NCI-H2107 (cell line): ENCODE measurements at regions not wholly inside any gene's neighbourhood (a gene's known extent, or its start where the extent isn't known, plus 50 kb on each side); places are given as distances from the start of the nearest gene placed in this dataset.
"Not testable (repeated sequence)": the region's sequence is repeated elsewhere in the genome, so short reads cannot be mapped to it uniquely, and the experiment has no call there.

Experiments used
- DNase-seq: peaks from one replicate; lab custom pipeline; 2025; lab: John Stamatoyannopoulos, UW

GRCh38 chr4:186775902-186776301, 52.2 kb upstream of the FAT1 start:
- DNase-seq: no peak

DNA sequence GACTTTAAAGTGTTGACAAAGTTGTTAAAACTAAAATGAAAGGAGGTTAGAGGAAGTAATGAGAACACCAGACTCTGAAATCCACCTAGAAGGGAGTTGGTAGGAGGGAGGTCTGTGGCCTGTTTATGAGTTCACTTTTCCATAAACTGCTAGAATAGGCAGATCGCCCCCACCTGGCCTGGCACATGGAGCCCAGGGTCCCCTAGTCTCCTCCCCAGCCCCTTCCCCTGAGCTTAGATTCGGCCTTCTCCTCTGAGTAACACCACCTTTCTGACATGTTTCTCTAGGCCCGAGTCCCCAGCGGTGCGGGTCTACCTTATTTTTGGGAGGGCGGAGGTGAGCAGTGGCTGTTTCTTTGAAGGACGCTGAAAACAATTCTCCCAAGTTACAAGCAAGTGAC, 54.5 kb upstream of the FAT1 start:
- DNase-seq: no peak

- no peak for DNase-seq
Measured at GRCh38 chr4:186780291-186781031, 56.8 kb upstream of the FAT1 start.

GRCh38 chr4:186781032-186781917, 57.6 kb upstream of the FAT1 start:
- DNase-seq: no peak

- DNase-seq: no peak
Measured at GRCh38 chr4:186782302-186782701, 58.6 kb upstream of the FAT1 start.

DNA sequence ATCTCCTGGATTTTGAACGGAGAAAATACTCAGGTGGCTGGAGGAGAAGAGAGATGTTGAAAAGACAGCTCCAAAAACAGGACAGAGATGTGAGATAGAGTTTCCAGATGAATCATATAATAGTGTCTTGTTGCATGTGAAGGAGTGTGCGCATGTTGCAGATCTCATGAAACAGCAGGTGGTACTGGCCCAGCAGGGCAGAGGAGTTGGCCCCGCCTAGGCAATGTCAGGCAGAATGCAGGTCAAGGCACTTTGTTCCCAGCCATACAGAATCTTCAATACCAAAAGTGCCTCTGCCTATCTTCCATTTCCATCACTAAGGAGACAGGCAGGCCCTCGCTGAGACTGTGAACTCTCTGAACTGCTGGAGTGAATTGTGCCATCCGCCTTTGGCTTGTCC, 63.9 kb upstream of the FAT1 start:
- DNase-seq: no peak

GRCh38 chr4:186789651-186790050, 66.0 kb upstream of the FAT1 start:
- DNase-seq: no peak

GRCh38 chr4:186790630-186791029, 67.0 kb upstream of the FAT1 start:
- DNase-seq: no peak

DNA sequence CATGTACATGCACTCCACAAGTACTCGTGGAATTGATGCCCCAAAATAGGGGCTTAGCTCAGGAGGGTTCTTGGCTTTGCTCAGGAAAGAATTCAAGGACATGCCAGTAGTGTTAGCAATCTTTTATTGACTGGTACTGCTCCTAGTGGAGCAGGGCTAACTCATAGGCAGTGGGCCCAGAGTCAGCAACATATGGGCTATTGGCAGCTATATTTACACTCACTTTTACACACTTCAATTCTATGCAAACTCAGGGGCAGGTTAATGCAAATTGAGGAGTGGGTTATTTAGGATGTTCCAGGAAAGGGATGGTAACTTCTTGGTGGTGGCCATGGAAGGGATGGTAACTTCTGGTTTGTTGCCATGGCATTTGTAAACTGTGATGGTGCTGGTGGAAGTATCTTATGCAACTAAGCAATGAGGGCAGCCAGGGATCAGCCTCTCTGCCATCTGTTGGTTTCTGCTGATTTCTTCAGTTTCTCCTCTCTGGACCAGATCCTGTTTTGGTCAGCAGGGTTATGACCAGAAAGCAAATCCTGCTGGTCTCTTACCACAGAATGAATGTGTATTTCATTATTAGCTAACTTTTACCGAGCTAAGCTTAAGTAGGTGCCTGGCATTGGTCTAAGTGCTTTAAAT, 69.2 kb upstream of the FAT1 start:
- no peak for DNase-seq

DNA sequence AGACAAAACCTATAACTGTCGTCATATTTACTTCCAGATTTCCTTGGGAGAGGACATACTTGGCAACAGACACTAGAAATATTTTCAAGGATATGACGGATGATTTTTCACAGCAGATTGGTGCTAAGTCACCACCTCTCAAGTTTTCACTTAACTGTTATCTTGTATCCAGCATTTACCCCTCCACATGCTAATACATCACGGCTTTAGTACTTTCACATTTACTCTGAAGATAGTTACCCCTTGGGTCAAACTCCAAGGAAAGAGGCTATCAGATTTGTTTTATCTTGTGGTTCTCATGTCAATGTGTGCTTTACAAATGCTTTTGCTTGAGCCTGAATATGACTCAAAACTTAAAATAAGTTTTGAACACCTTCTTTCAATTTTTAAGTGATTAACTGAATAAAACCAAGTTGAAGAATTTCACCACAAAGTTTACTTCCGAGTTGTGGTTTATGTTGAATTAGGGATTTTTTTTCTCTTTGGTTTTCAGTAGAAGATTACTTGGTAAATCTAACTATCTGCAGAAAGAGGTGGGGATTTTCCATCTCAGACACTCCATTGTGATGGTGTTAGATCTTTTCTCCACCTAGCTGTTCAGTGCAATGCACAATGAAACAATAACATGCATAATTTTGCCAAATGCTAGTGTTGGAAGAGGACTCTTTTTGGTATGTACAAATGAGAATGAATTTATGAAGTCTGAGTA, 75.4 kb upstream of the FAT1 start:
- no peak for DNase-seq

DNA sequence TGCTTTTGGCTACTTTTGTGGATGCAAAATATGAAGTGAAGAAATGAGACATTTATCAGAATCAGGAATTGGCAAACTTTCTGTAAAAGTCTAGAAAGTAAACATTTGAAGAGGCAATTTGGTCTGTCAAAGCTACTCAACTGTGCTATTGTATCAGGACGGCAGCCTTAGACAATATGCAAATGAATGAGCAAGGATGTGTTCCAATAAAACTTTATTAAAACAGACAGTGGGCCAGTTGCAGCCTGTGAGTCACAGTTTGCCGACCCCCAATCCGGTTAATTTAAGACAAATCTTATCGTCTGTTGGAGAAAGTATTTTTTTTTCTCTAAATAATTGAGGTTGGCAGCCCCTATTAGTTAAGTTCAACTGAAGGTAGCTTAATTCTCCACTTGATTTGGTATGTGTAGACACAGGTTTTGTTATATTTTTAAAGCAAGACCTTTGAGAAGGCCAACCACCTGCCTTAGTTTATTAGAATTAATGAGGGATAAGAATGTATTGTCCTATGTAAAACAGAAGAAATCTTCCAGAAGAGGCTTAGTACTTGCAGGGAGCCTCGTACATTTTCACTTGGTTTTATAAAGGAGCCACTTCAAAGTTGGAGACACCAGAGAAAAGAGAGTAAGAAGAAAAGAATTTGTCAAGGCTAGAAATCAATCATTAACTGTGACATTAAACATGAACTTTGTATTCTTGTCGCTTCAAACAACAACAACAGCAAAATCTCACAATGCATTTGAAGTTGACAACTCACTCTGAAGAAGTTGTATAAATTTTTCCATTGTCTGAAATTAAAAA, 81.6 kb upstream of the FAT1 start:
- DNase-seq: no peak

- not testable (repeated sequence) for DNase-seq
Measured at GRCh38 chr4:186805917-186806316, 82.3 kb upstream of the FAT1 start.

DNA sequence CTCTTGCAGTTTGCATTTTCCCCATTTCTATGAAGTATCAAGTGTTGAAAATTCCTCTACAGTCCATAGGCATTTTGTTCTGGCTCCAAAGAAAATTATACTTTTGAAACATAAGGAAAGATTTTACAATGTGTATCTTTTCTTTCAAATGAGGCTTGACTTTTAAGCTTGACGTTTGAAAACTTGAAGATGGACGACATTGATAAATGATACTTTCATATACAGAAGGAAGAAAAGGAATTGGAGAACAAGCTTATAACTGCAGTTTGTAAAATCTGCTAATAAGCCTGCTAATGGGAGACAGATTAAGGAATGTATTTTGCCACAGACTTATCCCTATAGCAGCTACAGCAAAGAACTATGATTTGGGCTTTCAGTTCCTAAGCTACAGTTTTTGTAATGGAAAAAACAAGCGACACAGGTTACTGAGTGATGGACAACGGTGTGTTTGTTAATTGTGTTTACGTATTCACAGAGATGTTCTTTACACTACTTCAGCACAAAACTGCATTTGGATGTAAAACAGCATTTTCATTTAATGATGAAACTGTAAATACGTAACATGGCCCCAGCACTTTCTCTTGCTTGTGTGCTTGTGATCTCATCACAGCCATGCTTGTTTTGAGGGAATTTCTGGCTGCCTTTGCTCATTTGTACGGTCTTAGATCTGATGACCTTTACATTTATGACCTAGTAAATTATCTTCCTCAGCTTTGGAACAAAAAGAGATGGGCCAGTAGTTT, 83.2 kb upstream of the FAT1 start:
- DNase-seq: no peak

GRCh38 chr4:186807808-186808629, 84.4 kb upstream of the FAT1 start:
- DNase-seq: no peak

GRCh38 chr4:186808630-186809018, 85.0 kb upstream of the FAT1 start:
- no peak for DNase-seq

GRCh38 chr4:186809070-186809469, 85.4 kb upstream of the FAT1 start:
- DNase-seq: no peak

DNA sequence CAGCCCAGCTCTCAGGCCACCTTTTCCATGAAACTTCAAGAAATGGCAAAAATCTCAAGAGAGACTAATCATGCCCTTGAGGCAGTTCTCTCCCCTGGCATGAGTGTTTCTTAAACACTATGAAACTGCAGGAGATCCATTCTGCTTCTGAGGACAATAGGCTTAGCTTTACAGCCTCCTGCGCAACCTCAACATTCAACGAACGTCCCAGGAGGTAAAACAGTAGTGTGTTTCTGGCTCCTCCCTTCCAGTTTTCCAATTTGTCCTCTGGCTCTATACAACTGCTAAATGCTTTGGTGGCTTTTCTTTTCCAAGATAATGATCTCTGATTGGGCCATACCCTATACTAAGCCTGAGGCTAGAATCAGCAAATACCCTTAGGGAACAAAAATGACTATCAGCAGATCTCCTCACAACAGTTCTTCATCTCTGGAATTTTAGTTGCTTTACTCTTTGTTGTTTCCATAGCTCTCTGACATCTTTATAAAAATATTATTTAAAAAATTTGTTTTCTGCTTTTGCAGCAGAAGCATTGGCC, 87.0 kb upstream of the FAT1 start:
- DNase-seq: no peak

DNA sequence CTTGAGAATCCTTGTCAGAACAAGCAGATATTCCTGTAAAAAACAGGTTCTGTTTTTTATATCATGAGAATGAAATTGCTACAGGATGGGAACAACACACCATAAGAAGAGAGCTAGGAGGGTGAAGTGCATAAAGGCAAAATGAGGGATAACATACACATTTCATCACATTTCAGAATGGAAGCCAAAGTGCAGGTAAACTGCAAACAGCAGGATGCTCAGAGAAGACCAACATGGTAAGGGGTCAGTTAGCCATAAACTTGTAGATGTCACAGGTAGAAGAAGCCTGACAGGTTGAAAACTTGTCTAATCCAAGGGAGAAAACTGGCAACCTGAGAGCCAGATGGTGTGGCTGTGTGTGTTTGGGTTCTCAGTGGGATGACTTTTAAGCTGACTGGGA, 88.9 kb upstream of the FAT1 start:
- no peak for DNase-seq

DNA sequence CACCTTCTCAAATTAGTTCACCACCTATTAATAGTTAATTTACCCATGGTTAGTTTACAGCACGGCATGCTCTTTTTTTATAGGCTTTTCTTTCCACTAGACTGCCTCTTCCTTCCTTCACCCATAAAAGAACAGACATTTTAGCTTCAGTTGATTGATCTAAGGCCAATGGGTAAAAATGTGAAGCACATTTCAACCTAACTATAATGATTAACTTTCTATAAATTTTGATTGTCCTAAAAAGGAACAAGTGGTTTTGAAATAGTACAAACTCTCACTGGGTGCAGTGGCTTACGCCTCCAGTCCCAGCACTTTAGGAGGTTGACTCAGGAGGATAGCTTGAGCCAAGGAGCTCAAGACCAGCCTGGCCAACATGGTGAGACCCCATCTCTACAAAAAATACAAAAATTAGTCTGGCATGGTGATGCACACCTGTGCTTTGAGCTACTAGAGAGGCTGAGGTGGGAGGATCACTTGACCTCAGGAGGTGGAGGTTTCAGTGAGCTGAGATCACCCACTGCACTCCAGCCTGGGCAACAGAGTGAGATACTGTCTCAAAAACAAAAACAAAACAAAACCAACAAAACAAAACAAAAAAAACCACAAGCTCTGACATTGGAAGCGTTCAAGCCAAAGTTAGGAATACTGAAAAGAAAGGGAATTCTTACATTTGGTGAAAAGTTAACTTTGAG, 89.9 kb upstream of the FAT1 start:
- no peak for DNase-seq
